Skeletal muscle cell (primary cell): ENCODE measurements at regions not wholly inside any gene's neighbourhood (a gene's known extent, or its start where the extent isn't known, plus 50 kb on each side); places are given as distances from the start of the nearest gene placed in this dataset.

ENCODE experiments used
- DNase-seq: peaks from one replicate; pipeline ENCODE4 v3.0.0-alpha.2; 2010; ENCODE audit warnings: low read depth
- H3K4me3 ChIP-seq: 2 replicates; pipeline ENCODE4 v1.5.1; 2011; ENCODE audit warnings: low read depth, mild to moderate bottlenecking, control low read depth, low read length, moderate library complexity

DNA sequence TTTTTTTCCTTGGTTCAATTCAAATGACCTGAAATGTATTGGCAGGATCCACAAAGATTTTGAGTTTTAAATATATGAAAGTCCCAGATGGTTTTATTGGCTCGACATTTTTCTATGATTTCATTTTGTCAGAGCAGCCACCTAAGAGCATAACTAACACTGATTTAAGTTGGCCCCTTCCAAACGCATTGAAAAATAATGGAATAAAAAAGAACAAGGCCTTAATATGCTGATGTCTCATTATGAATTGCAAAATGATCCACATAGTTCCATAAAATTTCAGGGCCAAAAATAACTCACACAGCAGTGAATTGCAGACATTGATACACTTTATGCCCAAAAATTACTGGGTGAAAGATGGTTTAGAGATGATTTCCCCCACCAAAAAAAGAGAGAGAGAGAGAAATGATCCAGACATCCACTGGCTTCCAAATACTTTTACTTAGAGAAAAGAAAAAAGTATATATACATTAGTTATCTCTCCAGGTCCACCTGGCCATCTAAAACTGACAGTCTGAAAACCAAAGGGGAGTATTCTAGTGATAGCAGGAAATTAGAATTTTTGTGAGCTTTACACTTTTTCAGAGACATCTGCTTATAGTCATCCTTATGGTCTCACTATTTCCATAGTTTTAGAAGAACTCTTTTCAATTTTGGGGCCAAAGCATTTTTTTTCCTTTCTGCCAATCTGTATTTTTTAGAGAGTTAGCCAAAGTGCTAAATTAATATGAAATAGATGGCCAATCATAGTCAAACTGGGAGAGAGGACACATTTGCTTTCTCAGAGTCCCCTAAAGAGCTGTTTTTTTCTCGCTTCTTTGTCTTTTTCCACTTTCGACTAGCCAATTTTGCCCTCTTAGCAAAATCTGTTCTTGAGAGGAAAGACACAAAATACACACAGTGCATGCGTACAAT is 213.5 kb upstream of the RND3 start:
- H3K4me3 ChIP-seq = no peak overlapping the region
- DNase-seq = no peak

DNA sequence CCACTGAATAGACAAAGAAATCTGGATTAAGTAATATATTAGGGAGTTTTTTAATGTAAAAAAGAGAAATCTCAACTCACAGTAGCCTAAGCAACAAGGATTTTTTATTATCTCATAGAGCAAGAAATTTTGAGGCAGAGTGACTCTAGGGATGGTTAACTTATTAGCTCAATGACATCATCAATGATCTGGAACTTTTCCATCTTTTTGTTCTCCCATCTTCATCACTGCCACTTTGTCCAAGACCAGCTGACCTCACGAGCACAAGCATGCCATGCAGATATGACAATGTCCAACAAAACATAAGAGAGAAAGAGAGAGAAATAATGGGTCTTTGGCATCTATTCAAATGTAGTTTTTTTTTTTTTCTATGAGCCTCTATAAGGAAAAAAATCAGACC is 211.8 kb upstream of the RND3 start:
- no peak for DNase-seq

DNA sequence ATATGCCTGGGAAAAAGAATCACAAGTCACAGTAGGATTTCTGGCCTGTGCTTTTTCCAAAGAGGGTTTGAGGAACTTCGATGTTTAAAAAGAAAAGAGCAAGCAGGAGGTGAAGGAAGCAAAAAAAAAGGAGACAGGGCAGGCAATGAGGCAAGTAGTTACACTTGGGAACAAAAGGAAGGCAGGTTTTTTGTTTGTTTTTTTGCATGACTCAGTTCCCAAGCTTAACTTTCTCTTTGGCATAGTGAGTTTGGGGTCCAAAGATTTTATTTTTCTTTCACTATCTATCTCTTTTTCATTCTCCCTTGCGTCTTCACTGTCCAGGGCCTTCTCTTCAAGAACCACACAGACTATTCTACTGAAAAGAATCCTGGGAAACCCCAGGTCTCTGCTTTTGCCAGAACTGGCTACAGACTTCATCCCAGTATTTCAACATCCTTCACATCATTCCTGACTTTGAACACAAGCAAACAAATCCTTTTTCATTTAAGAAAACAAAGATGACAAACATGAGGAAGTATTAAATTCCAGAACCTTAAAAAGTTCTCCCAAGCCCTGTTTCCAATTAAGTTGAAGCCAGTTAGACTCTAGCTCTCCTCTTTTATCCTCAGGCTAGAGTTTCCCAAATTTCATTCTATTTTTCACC is 210.7 kb upstream of the RND3 start:
- DNase-seq = peak; percentile 34
- no peak overlapping the region for H3K4me3 ChIP-seq

More for the DNA sequence above, 211.8 kb upstream of the RND3 start:
- H3K4me3 ChIP-seq = no peak overlapping the region

DNA sequence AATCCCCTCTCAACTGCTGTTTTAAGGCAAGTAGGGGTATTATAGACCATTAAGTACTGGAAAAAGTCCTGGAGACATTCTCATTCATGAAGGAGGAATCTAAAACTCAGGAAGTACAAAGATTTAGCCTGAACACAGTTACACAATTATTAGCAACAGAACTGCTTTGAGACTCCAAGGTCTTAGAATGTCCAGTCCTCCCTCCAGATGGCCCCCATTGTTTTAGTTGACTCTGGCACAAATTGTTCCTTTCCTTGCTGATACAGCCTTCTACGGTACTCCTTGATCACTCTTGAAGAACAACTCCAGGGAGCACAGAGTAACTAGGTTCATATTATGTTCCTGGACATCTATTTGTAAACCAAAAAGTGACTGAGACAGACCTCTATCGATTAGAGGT is 210.1 kb upstream of the RND3 start:
- H3K4me3 ChIP-seq = no peak overlapping the region
- DNase-seq = peak; percentile 45

DNA sequence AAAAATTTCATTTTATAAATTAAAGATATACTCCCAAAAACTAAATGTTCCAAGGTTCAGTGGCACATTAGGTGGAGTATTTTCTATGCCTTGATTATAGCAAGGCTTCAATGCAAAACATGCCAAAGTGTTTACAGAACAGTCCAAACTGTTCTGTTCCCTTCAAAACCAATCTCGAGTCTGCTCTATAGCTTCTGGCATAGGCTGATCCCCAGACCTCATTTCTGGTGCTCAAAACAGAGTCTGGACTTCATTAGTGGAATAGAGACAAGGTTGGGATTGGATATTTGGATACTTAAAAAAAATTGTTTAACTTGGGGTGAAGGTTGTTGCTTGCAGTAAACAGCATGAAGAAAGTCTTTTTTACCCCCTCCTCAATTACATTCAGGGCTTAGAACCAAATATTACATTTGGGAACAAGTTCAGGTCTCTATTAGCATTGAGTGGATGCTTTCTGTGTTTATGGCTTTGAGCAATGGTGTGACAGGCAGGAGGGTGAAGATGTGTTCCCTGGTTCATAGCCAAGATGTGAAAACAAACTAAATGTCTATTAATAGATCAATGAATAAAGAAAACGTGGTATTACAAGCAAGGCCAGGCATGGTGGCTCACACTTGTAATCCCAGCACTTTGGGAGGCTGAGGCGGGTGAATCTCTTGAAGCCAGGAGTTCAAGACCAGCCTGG is 208.1 kb upstream of the RND3 start:
- H3K4me3 ChIP-seq = no peak overlapping the region
- no peak for DNase-seq

DNA sequence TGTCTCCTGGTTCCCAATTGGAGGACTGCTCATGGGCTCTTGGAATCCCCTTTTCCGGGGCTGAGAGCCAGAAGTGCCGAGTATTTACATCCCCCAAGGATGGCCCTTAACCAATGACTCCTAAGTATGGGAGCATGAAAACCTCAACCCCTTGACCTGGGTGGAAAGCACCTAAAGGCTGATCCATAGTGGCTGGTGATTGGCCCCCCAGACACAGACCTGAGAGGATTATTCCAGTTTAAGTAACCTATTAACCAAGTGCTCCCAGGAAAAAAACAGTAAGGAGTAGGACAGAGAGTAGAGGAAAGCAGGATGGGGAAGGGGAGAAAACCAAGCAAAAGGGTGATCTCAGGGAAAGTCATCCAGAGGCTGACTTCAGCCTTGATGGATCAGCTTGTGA is 206.1 kb upstream of the RND3 start:
- no peak for DNase-seq
- H3K4me3 ChIP-seq = no peak overlapping the region

DNA sequence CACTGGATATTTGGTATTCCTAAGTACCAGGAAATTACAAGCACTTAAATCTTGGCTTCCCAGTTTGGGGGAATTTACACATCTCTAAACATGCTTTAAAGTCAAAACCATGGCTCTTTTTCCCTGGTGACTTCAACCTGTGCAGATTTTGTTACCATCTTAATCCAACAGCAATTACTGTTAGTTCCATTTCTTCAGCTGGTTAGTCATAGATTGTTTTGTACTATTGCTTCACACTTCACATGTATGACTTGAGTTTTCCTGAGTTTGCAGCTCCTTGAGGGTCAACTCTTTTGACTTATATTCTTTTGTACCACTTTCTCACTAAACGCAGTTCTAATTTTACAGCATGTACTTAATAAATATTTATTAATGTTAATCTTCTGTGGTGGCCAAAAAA is 203.4 kb upstream of the RND3 start:
- DNase-seq = peak; percentile 66
- no peak overlapping the region for H3K4me3 ChIP-seq

DNA sequence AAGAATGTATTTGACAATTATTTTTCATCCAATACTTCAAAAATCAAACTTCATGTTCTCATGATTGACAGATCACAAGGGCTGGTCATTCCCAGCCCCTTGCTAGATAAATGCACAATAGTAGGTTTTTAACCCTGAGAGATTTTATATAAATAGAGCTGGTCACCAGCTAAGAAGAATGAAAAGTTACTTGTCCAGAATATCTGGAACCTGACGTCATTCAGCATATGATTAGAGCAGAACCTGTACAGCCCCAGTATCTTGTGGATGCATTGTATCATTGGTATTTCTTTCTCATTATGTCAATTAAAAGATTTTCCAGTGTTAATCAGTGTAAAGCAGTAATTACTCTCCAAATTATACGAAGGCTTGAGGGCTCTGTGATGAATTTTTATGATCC is 202.8 kb upstream of the RND3 start:
- no peak overlapping the region for H3K4me3 ChIP-seq
- DNase-seq = no peak

DNA sequence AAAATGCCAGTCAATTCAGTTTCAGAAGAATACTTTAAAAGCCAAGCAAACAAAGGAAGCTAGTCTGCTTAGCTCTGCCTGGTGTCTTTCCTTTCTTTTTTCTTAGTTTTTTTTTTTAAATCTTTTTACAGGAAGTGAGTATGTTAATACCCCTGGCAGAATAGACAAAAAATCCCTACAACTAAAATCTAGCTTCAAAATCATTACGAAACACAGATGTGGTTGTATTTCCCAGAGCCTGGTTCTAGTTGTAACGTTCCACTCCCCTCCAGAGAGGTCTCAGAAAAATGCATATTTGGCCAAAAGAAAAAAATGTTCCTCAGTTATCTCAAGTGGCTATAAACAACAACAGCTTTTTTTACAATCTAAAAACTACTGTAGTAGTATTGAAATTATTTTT is 202.1 kb upstream of the RND3 start:
- no peak for DNase-seq
- H3K4me3 ChIP-seq = no peak overlapping the region

DNA sequence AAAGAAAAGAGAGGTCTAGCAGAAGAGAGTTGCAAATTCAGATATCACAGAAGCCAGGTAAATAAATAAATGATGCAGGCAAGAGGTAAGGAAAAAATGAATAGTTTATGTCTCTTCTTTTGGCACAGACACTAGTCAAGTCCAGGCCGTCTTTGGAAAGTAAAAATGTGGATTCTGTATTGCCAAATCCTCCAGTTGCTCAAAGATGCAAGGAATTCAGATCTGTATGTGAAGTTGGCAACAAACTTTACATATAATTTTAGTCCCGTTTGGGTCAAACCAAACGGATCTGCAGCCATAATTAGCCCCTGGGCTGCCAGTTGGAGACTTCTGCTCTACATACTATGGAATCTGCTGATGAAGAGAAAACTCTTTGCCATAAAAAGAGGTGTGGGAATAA is 200.5 kb upstream of the RND3 start:
- DNase-seq = no peak
- H3K4me3 ChIP-seq = no peak overlapping the region

DNA sequence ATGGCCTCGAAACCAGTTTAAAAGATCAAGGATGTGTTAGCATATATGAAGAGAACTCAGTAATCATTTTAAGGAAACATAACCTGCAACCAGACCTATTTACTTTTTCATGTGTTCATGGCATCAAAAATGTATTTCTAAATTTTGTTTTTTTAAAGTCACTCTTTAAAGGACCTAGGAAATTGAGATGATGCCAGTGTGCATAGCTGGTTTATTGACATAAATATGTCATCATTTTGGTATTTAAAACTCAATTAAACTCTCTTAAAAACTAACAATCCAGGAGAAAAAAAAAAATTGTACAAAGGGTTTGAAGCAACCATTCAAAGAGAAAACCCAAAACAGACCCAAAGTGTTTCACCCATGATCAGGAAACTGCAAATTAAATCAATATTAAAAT is 198.9 kb upstream of the RND3 start:
- DNase-seq = no peak
- H3K4me3 ChIP-seq = no peak overlapping the region

DNA sequence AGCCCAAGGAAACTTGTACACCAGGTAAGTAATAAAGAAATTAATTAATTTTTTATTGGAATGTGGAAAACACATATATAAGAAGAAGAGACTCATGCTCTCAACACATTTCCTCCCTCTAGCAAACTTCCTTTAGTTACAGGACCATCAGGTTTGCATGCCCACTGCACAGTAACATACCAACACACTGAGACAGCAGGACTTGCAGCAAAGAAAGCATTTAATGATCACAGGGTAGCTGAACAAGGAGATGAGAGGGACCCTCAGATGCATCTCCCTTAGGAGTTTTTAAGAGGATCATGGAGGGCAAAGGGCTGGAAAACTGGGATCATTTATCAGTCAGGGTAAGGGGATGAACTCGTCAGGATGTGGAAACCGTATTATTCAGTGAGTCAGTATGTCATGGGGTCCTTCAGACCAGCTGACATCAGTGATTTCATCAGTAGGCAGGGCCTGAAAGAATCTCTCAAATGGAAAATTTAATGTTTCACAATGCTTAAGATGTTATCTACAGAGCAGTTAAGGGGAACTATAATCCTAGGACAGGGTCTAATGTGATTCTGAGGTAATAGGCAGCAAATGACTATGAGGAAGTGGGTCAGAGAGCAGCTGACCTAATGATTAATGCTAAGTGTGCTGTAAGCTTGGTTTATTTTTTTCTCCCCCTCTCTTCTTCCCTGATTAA is 193.8 kb upstream of the RND3 start:
- no peak overlapping the region for H3K4me3 ChIP-seq
- DNase-seq = peak; percentile 82

DNA sequence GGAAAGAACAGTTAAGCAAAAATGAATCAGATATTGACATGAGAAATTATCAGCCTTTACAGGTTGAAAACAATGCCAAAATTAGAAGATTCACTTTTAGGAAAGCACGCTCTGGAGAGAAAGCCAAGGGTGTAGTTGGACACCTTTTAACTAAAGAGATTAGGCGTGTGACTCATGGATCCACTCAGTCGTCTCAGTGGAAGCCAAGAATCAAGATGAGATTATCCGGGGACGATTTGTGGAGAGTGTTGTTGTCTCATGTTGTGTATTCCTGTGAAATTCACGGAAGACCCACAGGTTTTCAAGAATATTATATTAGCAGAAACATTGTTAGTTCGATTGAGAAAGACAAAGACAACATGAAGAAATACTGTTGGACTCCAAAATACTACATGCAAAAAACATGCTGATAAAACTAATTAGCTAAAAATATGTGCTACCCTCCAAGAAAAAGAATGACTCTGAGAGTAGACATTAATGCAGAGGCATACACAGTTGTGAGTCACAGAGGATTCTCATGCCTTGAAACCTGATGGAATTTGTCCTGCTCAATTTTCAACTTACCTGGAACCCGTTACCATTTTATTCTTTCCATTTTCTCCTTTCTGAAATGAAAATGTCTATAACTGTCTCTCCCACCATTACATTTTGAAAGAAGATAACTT is 192.1 kb upstream of the RND3 start:
- no peak for DNase-seq
- H3K4me3 ChIP-seq = no peak overlapping the region

DNA sequence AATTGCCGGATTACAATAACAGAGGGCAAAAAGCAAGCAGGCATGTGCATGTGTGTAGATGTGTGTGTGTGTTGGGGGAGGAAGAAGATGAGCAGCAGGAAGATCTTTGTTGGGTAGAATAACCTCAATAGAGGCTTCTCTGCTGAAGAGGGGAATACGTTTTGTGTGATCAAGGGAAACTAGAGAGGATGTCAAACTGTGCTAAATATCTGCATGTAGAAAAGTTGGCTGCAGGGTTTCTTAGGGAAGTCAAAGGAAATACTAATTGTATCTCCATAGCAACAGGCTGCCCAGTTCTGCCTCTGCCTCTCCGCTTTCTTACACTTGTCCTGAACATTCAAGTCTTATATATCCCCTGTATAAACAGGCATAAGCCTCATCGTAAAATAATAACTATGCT is 190.1 kb upstream of the RND3 start:
- DNase-seq = no peak

DNA sequence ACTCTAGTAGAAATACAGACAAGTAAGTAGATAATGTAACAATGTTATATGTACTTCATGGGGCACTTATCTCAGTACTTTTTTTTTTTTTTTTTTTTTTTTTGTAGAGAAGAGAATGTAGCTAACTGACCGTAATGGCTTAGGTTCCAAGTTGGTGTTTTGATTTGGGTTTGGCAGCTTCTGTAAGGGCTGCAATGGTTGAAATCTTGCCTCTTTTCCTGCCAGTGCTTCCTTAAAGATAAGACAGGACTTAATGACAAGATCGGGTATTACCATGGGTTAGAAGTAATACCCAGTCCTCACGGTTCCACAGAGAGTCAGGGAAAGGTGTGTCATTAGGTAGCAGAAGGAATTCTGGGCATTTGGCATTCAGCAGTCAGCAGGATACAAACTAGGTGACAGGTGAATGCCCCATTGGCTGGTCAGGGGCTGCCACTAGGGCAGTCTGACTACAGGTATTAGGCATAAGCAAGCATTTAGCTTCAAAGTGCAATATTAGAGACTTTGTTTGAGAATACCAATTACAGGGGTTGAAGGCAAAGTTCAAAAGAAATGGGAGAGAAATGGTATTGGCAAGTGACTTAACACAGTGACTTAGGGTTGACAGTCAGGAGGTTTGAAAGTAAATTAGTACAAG is 189.4 kb upstream of the RND3 start:
- no peak for DNase-seq
- H3K4me3 ChIP-seq = no peak overlapping the region

More for the DNA sequence above, 190.1 kb upstream of the RND3 start:
- H3K4me3 ChIP-seq = no peak overlapping the region

DNA sequence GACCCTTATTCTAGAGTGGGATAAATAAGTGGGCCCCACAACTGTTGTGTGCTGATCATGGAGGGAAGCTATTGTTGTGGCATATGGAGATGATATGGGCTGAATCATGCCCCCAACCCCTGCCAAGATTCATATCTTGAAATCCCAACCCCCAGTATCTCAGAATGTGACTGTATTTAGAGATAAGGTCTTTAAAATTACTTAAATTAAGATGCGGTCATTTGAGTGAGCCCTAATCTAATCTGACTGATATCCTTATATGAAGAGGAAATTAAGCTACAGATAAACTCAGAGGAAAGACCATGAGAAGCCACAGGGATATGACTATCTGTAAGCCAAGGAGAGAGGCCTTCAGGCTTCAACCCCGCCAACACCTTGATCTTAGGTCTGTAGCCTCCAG is 188.3 kb upstream of the RND3 start:
- DNase-seq = no peak
- H3K4me3 ChIP-seq = no peak overlapping the region

DNA sequence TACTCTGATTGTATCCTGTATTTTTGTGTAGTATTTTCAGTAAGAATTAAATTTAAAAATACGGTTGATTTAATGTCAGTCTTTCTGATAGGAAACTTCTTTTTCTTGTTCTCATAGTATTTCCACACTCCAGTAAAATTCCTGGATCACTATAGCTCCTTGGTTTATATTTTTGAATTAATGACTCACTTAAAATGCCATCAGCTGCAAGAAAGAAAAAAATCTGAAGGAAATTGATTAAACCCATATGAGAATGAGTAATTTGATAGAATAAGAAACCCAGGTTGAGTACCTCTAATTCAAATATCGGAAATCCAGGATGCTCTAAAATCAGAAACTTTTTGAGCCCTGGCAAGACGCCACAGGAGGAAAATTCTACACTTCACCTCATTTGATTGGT is 186.8 kb upstream of the RND3 start:
- no peak overlapping the region for H3K4me3 ChIP-seq
- no peak for DNase-seq

DNA sequence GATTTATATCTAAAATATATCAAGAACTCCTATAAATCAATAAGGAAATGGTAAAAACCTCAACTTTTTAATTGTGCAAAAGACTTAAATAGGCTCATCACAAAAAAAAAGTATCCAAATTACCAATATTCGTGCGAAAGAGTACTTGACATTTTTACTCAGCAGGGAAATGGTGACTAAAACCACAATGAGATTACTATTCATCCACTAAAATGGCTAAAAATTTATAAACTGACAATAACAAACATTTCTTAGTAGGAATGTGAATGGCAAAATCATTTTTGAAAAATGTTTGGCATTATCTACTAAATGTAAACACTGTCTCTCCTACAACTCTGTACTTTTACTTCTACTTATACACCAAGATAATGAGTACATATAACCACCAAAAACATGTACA is 184.8 kb upstream of the RND3 start:
- no peak overlapping the region for H3K4me3 ChIP-seq
- no peak for DNase-seq

DNA sequence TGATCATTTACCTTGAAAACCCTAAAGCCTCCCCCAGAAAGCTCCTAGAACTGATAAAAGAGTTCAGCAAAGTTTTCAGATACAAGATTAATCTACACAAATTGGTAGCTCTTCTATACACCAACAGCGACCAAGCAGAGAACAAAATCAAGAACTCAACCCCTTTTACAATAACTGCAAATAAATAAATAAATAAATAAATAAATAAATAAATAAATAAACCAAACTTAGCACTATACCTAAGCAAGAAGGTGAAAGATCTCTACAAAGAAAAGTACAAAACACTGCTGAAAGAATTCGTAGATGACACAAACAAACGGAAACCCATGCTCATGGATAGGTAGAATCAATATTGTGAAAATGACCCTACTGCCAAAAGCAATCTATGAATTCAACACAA is 182.0 kb upstream of the RND3 start:
- no peak overlapping the region for H3K4me3 ChIP-seq
- no peak for DNase-seq
